ENCODE measurements at regions not wholly inside any gene's neighbourhood (a gene's known extent, or its start where the extent isn't known, plus 50 kb on each side); places are given as distances from the start of the nearest gene placed in this dataset.
"Not testable (repeated sequence)": the region's sequence is repeated elsewhere in the genome, so short reads cannot be mapped to it uniquely, and the experiment has no call there.

GRCh38 chr4:49150351-49151083 lies 164.4 kb downstream of the CWH43 start:
- intact Hi-C loops (cut with micrococcal nuclease; ENCODE audit: unreplicated experiment); H2AFZ ChIP-seq (ENCODE audit: low read length); H3K4me1 ChIP-seq (ENCODE audit: insufficient read depth, low read length); in situ Hi-C loops (cut with HindIII; ENCODE audit: extremely low pct_ligation_motif_present, low pct_unique_long_range_greater_than_20kb); POLR2A ChIA-PET; H3K27me3 ChIP-seq (ENCODE audit: control insufficient read depth in 1 of 2, insufficient read depth in 2 of 2, low read length in 2 of 2); DNase-seq (ENCODE audit: low spot score); FAIRE-seq; CTCF ChIA-PET (ENCODE audit: low intra/inter-chr PET ratio, low total read pairs); H3K4me2 ChIP-seq (ENCODE audit: low read depth, low read length); H3K4me3 ChIP-seq (replicated peaks in 1 of 3; ENCODE audit: insufficient read depth in 1 of 3, low read depth in 2 of 3, low read length in 3 of 3); H3K79me2 ChIP-seq (ENCODE audit: insufficient read depth, low read length); H3K27ac ChIP-seq (ENCODE audit: extremely low read length, insufficient read depth, low read length); H3K36me3 ChIP-seq (replicated peaks in 1 of 2; ENCODE audit: control insufficient read depth in 1 of 2, insufficient read depth in 2 of 2, low read length in 2 of 2); H3K9ac ChIP-seq (ENCODE audit: insufficient read depth, low read depth, low read length); H4K20me1 ChIP-seq (ENCODE audit: insufficient read depth, low read length); BruUV-seq (replicated peaks): not testable (repeated sequence)
- TF ChIP-seq, protein P1, sequence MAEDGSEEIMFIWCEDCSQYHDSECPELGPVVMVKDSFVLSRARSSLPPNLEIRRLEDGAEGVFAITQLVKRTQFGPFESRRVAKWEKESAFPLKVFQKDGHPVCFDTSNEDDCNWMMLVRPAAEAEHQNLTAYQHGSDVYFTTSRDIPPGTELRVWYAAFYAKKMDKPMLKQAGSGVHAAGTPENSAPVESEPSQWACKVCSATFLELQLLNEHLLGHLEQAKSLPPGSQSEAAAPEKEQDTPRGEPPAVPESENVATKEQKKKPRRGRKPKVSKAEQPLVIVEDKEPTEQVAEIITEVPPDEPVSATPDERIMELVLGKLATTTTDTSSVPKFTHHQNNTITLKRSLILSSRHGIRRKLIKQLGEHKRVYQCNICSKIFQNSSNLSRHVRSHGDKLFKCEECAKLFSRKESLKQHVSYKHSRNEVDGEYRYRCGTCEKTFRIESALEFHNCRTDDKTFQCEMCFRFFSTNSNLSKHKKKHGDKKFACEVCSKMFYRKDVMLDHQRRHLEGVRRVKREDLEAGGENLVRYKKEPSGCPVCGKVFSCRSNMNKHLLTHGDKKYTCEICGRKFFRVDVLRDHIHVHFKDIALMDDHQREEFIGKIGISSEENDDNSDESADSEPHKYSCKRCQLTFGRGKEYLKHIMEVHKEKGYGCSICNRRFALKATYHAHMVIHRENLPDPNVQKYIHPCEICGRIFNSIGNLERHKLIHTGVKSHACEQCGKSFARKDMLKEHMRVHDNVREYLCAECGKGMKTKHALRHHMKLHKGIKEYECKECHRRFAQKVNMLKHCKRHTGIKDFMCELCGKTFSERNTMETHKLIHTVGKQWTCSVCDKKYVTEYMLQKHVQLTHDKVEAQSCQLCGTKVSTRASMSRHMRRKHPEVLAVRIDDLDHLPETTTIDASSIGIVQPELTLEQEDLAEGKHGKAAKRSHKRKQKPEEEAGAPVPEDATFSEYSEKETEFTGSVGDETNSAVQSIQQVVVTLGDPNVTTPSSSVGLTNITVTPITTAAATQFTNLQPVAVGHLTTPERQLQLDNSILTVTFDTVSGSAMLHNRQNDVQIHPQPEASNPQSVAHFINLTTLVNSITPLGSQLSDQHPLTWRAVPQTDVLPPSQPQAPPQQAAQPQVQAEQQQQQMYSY (CRISPR knock-in tag; IDR thresholded peaks at IDR 0.05): peak; percentile 37; the same call in 1 of the 2 replicates
- peak; percentile 25 for ATAC-seq
- 2% methylated on average over 10 of the region's 10 CpGs for WGBS (ENCODE audit: low lambda C conversion rate)
- peaks cover 100% of the 10 kb centered on the region for H3K9me3 ChIP-seq (ENCODE audit: low read length)

DNA sequence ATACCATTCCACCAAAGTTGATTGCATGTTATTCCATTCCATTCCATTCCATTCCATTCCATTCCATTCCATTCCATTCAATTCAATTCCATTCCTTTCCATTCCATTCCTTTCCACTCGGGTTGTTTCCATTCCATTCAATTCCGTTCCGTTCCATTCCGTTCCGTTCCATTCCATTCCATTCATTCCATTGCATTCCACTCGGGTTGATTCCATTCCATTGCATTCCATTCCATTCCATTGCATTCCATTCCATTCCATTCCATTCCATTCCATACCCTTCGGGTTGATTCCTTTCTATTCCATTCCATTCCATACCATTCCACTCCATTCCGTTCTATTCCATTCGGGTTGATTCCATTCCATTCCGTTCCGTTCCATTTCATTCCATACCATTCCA lies 166.9 kb downstream of the CWH43 start:
- 11% methylated on average over 11 of the region's 11 CpGs for WGBS (ENCODE audit: low lambda C conversion rate)
- BruUV-seq (replicated peaks); FAIRE-seq; H3K4me1 ChIP-seq (ENCODE audit: insufficient read depth, low read length); H3K36me3 ChIP-seq (replicated peaks in 1 of 2; ENCODE audit: control insufficient read depth in 1 of 2, insufficient read depth in 2 of 2, low read length in 2 of 2); intact Hi-C loops (cut with micrococcal nuclease; ENCODE audit: unreplicated experiment); POLR2A ChIA-PET; CTCF ChIA-PET (ENCODE audit: low intra/inter-chr PET ratio, low total read pairs); H2AFZ ChIP-seq (ENCODE audit: low read length); in situ Hi-C loops (cut with HindIII; ENCODE audit: extremely low pct_ligation_motif_present, low pct_unique_long_range_greater_than_20kb); H3K27me3 ChIP-seq (ENCODE audit: control insufficient read depth in 1 of 2, insufficient read depth in 2 of 2, low read length in 2 of 2); H3K9ac ChIP-seq (ENCODE audit: insufficient read depth, low read depth, low read length); H3K79me2 ChIP-seq (ENCODE audit: insufficient read depth, low read length); H3K4me3 ChIP-seq (replicated peaks in 1 of 3; ENCODE audit: insufficient read depth in 1 of 3, low read depth in 2 of 3, low read length in 3 of 3); H3K27ac ChIP-seq (ENCODE audit: extremely low read length, insufficient read depth, low read length); DNase-seq (ENCODE audit: low spot score); H3K4me2 ChIP-seq (ENCODE audit: low read depth, low read length); H4K20me1 ChIP-seq (ENCODE audit: insufficient read depth, low read length): not testable (repeated sequence)
- peaks cover 97% of the 10 kb centered on the region for H3K9me3 ChIP-seq (ENCODE audit: low read length)
- peak; percentile 32 for ATAC-seq

DNA sequence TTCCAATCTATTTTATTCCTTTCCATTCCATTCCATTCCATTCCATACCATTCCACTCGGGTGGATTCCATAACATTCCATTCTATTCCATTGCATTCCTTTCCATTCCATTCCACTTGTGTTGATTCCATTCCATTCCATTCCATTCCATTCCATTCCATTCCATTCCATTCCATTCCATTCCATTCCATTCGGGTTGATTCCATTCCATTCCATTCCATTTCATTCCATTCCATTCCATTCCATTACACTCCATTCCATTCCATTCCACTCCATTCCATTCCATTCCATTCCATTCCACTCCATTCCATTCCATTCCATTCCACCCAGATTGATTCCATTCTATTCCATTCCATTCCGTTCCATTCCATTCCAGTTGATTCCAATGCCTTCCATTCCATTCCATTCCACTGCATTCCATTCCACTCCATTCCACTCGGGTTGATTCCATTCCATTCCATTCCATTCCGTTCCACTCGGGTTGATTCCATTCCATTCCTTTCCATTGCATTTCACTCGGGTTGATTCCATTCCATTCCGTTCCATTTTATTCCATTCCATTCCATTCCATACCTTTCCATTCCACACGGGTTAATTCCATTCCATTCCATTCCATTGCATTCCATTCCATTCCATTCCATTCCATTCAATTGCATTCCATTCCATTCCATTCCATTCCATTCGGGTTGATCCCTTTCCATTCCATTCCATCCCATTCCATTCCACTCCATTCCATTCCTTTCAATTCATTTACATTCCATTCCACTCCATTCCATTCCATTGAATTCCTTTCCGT lies 168.4 kb downstream of the CWH43 start:
- DNase-seq (ENCODE audit: low spot score) (peak; percentile 64), ATAC-seq (peak; percentile 77)
- 4% methylated on average over 11 of the region's 11 CpGs for WGBS (ENCODE audit: low lambda C conversion rate)
- POLR2A ChIA-PET; in situ Hi-C loops (cut with HindIII; ENCODE audit: extremely low pct_ligation_motif_present, low pct_unique_long_range_greater_than_20kb); FAIRE-seq; intact Hi-C loops (cut with micrococcal nuclease; ENCODE audit: unreplicated experiment); H3K9ac ChIP-seq (ENCODE audit: insufficient read depth, low read depth, low read length); H3K36me3 ChIP-seq (replicated peaks in 1 of 2; ENCODE audit: control insufficient read depth in 1 of 2, insufficient read depth in 2 of 2, low read length in 2 of 2); H2AFZ ChIP-seq (ENCODE audit: low read length); H3K27ac ChIP-seq (ENCODE audit: extremely low read length, insufficient read depth, low read length); H3K4me2 ChIP-seq (ENCODE audit: low read depth, low read length); H3K4me3 ChIP-seq (replicated peaks in 1 of 3; ENCODE audit: insufficient read depth in 1 of 3, low read depth in 2 of 3, low read length in 3 of 3); H3K4me1 ChIP-seq (ENCODE audit: insufficient read depth, low read length); CTCF ChIA-PET (ENCODE audit: low intra/inter-chr PET ratio, low total read pairs); H4K20me1 ChIP-seq (ENCODE audit: insufficient read depth, low read length); H3K27me3 ChIP-seq (ENCODE audit: control insufficient read depth in 1 of 2, insufficient read depth in 2 of 2, low read length in 2 of 2); H3K79me2 ChIP-seq (ENCODE audit: insufficient read depth, low read length); BruUV-seq (replicated peaks): not testable (repeated sequence)
- H3K9me3 ChIP-seq (ENCODE audit: low read length): peaks cover 86% of the 10 kb centered on the region
